OCI-LY1 (cell line): ENCODE measurements at regions not wholly inside any gene's neighbourhood (a gene's known extent, or its start where the extent isn't known, plus 50 kb on each side); places are given as distances from the start of the nearest gene placed in this dataset.

ENCODE experiments used
- H2AFZ ChIP-seq: fragments of 200-600 bp; sonication (generic), shearing (Covaris generic); 2 replicates; pipeline ENCODE4 v1.6.0; 2014; ENCODE audit warnings: antibody characterized with exemption, mild to moderate bottlenecking, low read length
- H3F3A ChIP-seq: fragments of 200-600 bp; sonication (generic), shearing (Covaris generic); 2 replicates; pipeline ENCODE4 v1.6.0; 2014; ENCODE audit warnings: mild to moderate bottlenecking, antibody characterized with exemption, low read length, moderate library complexity; ENCODE audit not compliant: insufficient read depth
- H3K27ac ChIP-seq: fragments of 200-600 bp; sonication (generic); 2 replicates; pipeline ENCODE4 v1.5.1; 2014; ENCODE audit warnings: low read length, mixed run types, mild to moderate bottlenecking, low read depth; ENCODE audit not compliant: poor library complexity, severe bottlenecking
- H3K27me3 ChIP-seq: fragments of 200-600 bp; sonication (generic); 2 replicates; pipeline ENCODE4 v1.6.0; 2014; ENCODE audit warnings: antibody characterized with exemption, mild to moderate bottlenecking, low read length, moderate library complexity; ENCODE audit not compliant: insufficient read depth
- H3K36me3 ChIP-seq: fragments of 200-600 bp; sonication (generic); 2 replicates; pipeline ENCODE4 v1.6.1; 2014; ENCODE audit warnings: mild to moderate bottlenecking, antibody characterized with exemption, low read length, moderate library complexity, mixed read lengths; ENCODE audit not compliant: insufficient read depth
- H3K4me1 ChIP-seq: fragments of 200-600 bp; sonication (generic); 2 replicates; pipeline ENCODE4 v1.5.1; 2014; ENCODE audit warnings: mild to moderate bottlenecking, low read length, moderate library complexity; ENCODE audit not compliant: insufficient read depth, severe bottlenecking
- H3K4me2 ChIP-seq: fragments of 200-600 bp; sonication (generic), shearing (Covaris generic); 2 replicates; pipeline ENCODE4 v1.6.1; 2014; ENCODE audit warnings: low read length
- H3K4me3 ChIP-seq: fragments of 200-600 bp; sonication (generic); 2 replicates; pipeline ENCODE4 v1.5.1; 2014; ENCODE audit warnings: low read length, low read depth, mild to moderate bottlenecking, mixed read lengths; ENCODE audit not compliant: poor library complexity, severe bottlenecking
- H3K79me2 ChIP-seq: fragments of 200-600 bp; shearing (Covaris generic); 2 replicates; pipeline ENCODE4 v1.6.1; 2016; ENCODE audit warnings: mixed run types, low read length, mixed read lengths; ENCODE audit not compliant: insufficient read depth
- H3K9ac ChIP-seq: fragments of 200-600 bp; sonication (generic), shearing (Covaris generic); 2 replicates; pipeline ENCODE4 v1.6.1; 2014; ENCODE audit warnings: mild to moderate bottlenecking, low read length, mixed read lengths
- H3K9me2 ChIP-seq: fragments of 200-600 bp; sonication (generic), shearing (Covaris generic); 2 replicates; pipeline ENCODE4 v1.6.1; 2014; ENCODE audit warnings: low read depth, mild to moderate bottlenecking, low read length, mixed read lengths
- H3K9me3 ChIP-seq: fragments of 200-600 bp; shearing (Covaris generic); 2 replicates; pipeline ENCODE4 v1.6.1; 2014; ENCODE audit warnings: low read length, mixed read lengths
- H4K20me1 ChIP-seq: fragments of 200-600 bp; sonication (generic), shearing (Covaris generic); 2 replicates; pipeline ENCODE4 v1.6.0; 2016; ENCODE audit warnings: mild to moderate bottlenecking, low read length; ENCODE audit not compliant: insufficient read depth
- EZH2 ChIP-seq: fragments of 200-600 bp; sonication (generic), shearing (Covaris generic); IDR thresholded peaks from 2 replicates; pipeline ENCODE4 v1.8.0; 2017; ENCODE audit warnings: borderline replicate concordance, mixed run types, mild to moderate bottlenecking, antibody characterized with exemption, low read length, moderate library complexity, mixed read lengths
- TF ChIP-seq, protein P1 (sequence below): fragments of 200-600 bp; sonication (generic), shearing (Covaris generic); IDR thresholded peaks from 2 replicates; pipeline ENCODE4 v1.5.1; 2017; ENCODE audit warnings: mild to moderate bottlenecking, antibody characterized with exemption, low read length, moderate library complexity, mixed read lengths

DNA sequence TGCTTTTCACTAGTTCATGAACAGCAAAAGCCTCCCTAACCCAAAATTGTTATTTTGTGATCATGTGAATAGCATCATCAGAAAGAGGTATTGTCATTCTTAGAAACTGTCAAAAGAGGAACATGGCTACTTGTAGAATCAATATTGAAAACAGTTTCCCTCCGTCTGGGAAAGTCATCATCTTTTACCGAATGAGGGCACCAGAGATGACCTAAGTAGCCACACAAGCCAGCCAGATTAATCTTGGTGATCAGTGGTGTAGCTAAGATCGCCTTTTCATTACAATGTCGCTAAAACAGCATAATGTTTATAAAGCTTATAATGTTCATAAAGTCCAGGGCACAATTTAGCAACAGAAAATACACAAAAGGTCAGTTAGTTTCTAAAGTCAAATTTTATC lies 136.1 kb downstream of the SIPA1L2 start:
- H3K9me2 ChIP-seq = no peaks in the 10 kb centered on the region
- no peaks in the 10 kb centered on the region for H3K36me3 ChIP-seq
- H3F3A ChIP-seq = no peaks in the 10 kb centered on the region
- no peaks in the 10 kb centered on the region for H4K20me1 ChIP-seq
- H3K4me1 ChIP-seq = no peaks in the 10 kb centered on the region
- no peaks in the 10 kb centered on the region for H3K9me3 ChIP-seq
- no peak overlapping the region for H3K4me3 ChIP-seq
- H2AFZ ChIP-seq = no peak overlapping the region
- no peak for TF ChIP-seq EZH2
- TF ChIP-seq, protein P1, sequence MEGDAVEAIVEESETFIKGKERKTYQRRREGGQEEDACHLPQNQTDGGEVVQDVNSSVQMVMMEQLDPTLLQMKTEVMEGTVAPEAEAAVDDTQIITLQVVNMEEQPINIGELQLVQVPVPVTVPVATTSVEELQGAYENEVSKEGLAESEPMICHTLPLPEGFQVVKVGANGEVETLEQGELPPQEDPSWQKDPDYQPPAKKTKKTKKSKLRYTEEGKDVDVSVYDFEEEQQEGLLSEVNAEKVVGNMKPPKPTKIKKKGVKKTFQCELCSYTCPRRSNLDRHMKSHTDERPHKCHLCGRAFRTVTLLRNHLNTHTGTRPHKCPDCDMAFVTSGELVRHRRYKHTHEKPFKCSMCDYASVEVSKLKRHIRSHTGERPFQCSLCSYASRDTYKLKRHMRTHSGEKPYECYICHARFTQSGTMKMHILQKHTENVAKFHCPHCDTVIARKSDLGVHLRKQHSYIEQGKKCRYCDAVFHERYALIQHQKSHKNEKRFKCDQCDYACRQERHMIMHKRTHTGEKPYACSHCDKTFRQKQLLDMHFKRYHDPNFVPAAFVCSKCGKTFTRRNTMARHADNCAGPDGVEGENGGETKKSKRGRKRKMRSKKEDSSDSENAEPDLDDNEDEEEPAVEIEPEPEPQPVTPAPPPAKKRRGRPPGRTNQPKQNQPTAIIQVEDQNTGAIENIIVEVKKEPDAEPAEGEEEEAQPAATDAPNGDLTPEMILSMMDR = no peak
- no peaks in the 10 kb centered on the region for H3K79me2 ChIP-seq
- H3K9ac ChIP-seq = no peak overlapping the region
- H3K27ac ChIP-seq = no peak overlapping the region
- H3K4me2 ChIP-seq = no peak overlapping the region
- 0 out of 2 replicates have a peak, but pooled peaks cover 2% of the 10 kb centered on the region for H3K27me3 ChIP-seq

DNA sequence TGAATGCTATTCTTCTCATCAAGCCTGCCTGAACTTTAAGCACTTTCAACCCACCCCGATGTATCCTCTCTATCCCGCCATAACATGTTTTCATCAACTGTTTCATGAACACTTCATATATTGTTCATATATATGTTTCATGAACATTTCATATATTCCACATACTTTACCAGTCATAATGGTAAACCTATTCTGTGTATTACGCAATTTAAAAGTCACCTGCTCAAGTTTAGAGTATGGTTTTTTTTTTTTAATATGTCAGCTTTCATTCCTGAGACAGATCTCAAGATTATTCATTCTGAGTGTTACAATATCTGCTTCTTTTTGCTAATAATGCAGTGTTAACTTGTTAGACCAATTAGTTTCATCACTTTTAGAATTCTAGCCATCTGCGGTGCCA lies 140.7 kb downstream of the SIPA1L2 start:
- TF ChIP-seq EZH2 = no peak
- TF ChIP-seq, protein P1 = no peak
- no peaks in the 10 kb centered on the region for H3K79me2 ChIP-seq
- no peaks in the 10 kb centered on the region for H4K20me1 ChIP-seq
- no peak overlapping the region for H3K9ac ChIP-seq
- H3K36me3 ChIP-seq = no peaks in the 10 kb centered on the region
- no peak overlapping the region for H3K4me2 ChIP-seq
- no peaks in the 10 kb centered on the region for H3K9me2 ChIP-seq
- 0 out of 2 replicates have a peak, but pooled peaks cover 3% of the 10 kb centered on the region for H3K27me3 ChIP-seq
- no peak overlapping the region for H3K4me3 ChIP-seq
- H2AFZ ChIP-seq = no peak overlapping the region
- H3K9me3 ChIP-seq = no peaks in the 10 kb centered on the region
- H3K4me1 ChIP-seq = no peaks in the 10 kb centered on the region
- H3K27ac ChIP-seq = no peak overlapping the region
- no peaks in the 10 kb centered on the region for H3F3A ChIP-seq

DNA sequence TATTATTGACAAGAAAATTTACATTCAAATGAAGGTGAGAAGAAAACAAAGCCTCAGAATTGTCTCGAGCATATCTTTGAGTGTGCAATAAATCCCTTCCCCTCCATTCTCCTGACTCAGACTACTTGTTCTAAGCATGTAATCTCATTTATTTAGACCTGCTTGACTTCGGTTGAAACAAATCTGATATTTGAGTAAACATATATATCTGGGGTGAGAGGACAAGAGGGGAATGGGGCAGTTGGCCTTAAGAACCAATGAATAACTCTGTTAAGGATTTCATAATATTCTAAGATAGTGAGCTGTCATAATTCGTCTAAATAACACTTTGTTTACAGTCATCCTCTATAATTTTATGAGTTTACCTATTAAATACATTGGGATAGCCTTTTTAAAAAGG lies 142.7 kb downstream of the SIPA1L2 start:
- H4K20me1 ChIP-seq = no peaks in the 10 kb centered on the region
- H2AFZ ChIP-seq = no peak overlapping the region
- H3K27ac ChIP-seq = no peak overlapping the region
- 0 out of 2 replicates have a peak, but pooled peaks cover 3% of the 10 kb centered on the region for H3K27me3 ChIP-seq
- no peaks in the 10 kb centered on the region for H3K36me3 ChIP-seq
- H3K4me3 ChIP-seq = no peak overlapping the region
- no peaks in the 10 kb centered on the region for H3K9me3 ChIP-seq
- H3K79me2 ChIP-seq = no peaks in the 10 kb centered on the region
- H3F3A ChIP-seq = no peaks in the 10 kb centered on the region
- no peak overlapping the region for H3K9ac ChIP-seq
- no peak overlapping the region for H3K4me2 ChIP-seq
- H3K4me1 ChIP-seq = no peaks in the 10 kb centered on the region
- no peaks in the 10 kb centered on the region for H3K9me2 ChIP-seq
- TF ChIP-seq EZH2 = no peak
- TF ChIP-seq, protein P1 = no peak
